Caco-2 (cell line): ENCODE measurements at regions not wholly inside any gene's neighbourhood (a gene's known extent, or its start where the extent isn't known, plus 50 kb on each side); places are given as distances from the start of the nearest gene placed in this dataset.

ENCODE experiments used
- BruUV-seq: library from RNA; stranded (reverse); fragments of 400-500 nt; replicated peaks from 2 replicates; lab custom pipeline; 2021; lab: Mats Ljungman, UMichigan
- CTCF ChIA-PET: fragments of 300-600 bp; sonication (Branson Sonifier 250); formaldehyde crosslinking; loops from one replicate; lab custom pipeline; 2022; ENCODE audit warnings: antibody characterized with exemption; lab: Charles Lee
- POLR2A ChIA-PET: fragments of 300-600 bp; sonication (Branson Sonifier 250); formaldehyde crosslinking; loops from one replicate; lab custom pipeline; 2022; ENCODE audit warnings: antibody characterized with exemption; lab: Charles Lee
- DNase-seq, 2 experiments: peaks; one replicate each; pipeline versions ENCODE4 v3.0.0 to v3.0.0-alpha.2; 2020 to 2022
- H3K27me3 ChIP-seq: replicated peaks from 2 replicates; pipeline ENCODE4 v1.6.0; 2011; ENCODE audit warnings: low read length; ENCODE audit not compliant: control insufficient read depth, insufficient read depth
- H3K36me3 ChIP-seq: 2 replicates; pipeline ENCODE4 v1.5.1; 2011; ENCODE audit warnings: low read length; ENCODE audit not compliant: control insufficient read depth, insufficient read depth
- H3K4me1 ChIP-seq: fragments of 250-450 bp; sonication (Bioruptor Pico); 2 replicates; pipeline ENCODE4 v1.5.1; 2020; ENCODE audit warnings: mild to moderate bottlenecking
- H3K4me3 ChIP-seq: 2 replicates; pipeline ENCODE4 v1.5.1; 2011; ENCODE audit warnings: low read depth, mild to moderate bottlenecking, control low read depth, low read length
- H3K9me3 ChIP-seq: fragments of 250-450 bp; sonication (Bioruptor Pico); 2 replicates; pipeline ENCODE4 v1.5.1; 2020; ENCODE audit warnings: mild to moderate bottlenecking, moderate library complexity
- H3K27ac Mint-ChIP-seq: one replicate; pipeline ENCODE4 v1.8.0; 2022; ENCODE audit warnings: mixed read lengths; ENCODE audit not compliant: unreplicated experiment
- H3K27me3 Mint-ChIP-seq: one replicate; pipeline ENCODE4 v1.8.0; 2022; ENCODE audit warnings: mixed read lengths; ENCODE audit not compliant: insufficient read depth, unreplicated experiment
- H3K36me3 Mint-ChIP-seq: one replicate; pipeline ENCODE4 v1.8.0; 2022; ENCODE audit warnings: mild to moderate bottlenecking, mixed read lengths; ENCODE audit not compliant: insufficient read depth, unreplicated experiment
- H3K4me1 Mint-ChIP-seq: one replicate; pipeline ENCODE4 v1.8.0; 2022; ENCODE audit warnings: low read depth, mixed read lengths; ENCODE audit not compliant: unreplicated experiment
- H3K4me3 Mint-ChIP-seq: one replicate; pipeline ENCODE4 v1.8.0; 2022; ENCODE audit warnings: mild to moderate bottlenecking, moderate library complexity, mixed read lengths; ENCODE audit not compliant: unreplicated experiment
- H3K9me3 Mint-ChIP-seq: one replicate; pipeline ENCODE4 v1.8.0; 2022; ENCODE audit warnings: mixed read lengths; ENCODE audit not compliant: unreplicated experiment
- CTCF ChIP-seq, 2 experiments: fragments of 200-600 bp in 1 of 2; IDR thresholded peaks; 1 replicate in 1 of 2; 2 replicates in 1 of 2; pipeline versions ENCODE4 v1.5.1 to v1.8.0; 2011 to 2022; ENCODE audit warnings: antibody characterized with exemption in 1 of 2, control low read depth in 1 of 2, inconsistent platforms in 1 of 2, low read depth in 1 of 2, low read length in 1 of 2, mild to moderate bottlenecking in 1 of 2, moderate library complexity in 1 of 2; ENCODE audit not compliant: insufficient read depth in 1 of 2, severe bottlenecking in 1 of 2, unreplicated experiment in 1 of 2
- intact Hi-C: fragments of 100-400 bp; cut with micrococcal nuclease; formaldehyde crosslinking; loops from one replicate; pipeline ENCODE4 v1.10.0; 2022; ENCODE audit not compliant: unreplicated experiment

DNA sequence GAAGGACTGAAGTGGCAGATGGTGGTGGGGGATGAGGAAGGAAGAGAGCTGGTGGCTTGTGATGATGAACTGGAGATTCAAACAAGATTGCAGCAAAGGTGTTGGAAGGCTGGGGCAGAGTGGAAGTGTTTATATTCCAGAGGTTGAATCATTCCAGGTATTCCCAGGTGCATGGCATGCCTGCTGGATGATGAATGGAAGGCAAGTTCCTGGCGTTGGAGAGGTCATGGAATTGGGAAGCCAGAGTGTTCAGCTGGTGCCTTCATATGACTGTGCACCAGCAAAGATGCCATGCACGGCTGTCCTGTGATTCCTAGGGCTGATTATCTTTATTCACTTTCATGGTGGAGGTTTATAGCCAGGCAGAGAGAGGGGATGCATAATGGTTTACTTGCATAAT is 135.8 kb upstream of the PUDP start:
- BruUV-seq = no TSS peak
- intact Hi-C loops = no loop called here
- POLR2A ChIA-PET = no interaction called here
- H3K4me3 Mint-ChIP-seq = no peak overlapping the region
- no peaks in the 10 kb centered on the region for H3K4me1 ChIP-seq
- no peaks in the 10 kb centered on the region for H3K9me3 Mint-ChIP-seq
- no peak for DNase-seq
- H3K4me1 Mint-ChIP-seq = no peaks in the 10 kb centered on the region
- no peak for TF ChIP-seq CTCF (IDR thresholded peaks at IDR 0.05; ENCODE audit: insufficient read depth in 1 of 2, low read depth in 1 of 2, low read length in 1 of 2, severe bottlenecking in 1 of 2, unreplicated experiment in 1 of 2)
- CTCF ChIA-PET = no interaction called here
- no peak overlapping the region for H3K27ac Mint-ChIP-seq
- H3K36me3 ChIP-seq = no peaks in the 10 kb centered on the region
- H3K9me3 ChIP-seq = no peaks in the 10 kb centered on the region
- H3K36me3 Mint-ChIP-seq = peaks cover 15% of the 10 kb centered on the region
- no peaks in the 10 kb centered on the region for H3K27me3 ChIP-seq
- H3K27me3 Mint-ChIP-seq = no peaks in the 10 kb centered on the region
- H3K4me3 ChIP-seq = no peak overlapping the region

DNA sequence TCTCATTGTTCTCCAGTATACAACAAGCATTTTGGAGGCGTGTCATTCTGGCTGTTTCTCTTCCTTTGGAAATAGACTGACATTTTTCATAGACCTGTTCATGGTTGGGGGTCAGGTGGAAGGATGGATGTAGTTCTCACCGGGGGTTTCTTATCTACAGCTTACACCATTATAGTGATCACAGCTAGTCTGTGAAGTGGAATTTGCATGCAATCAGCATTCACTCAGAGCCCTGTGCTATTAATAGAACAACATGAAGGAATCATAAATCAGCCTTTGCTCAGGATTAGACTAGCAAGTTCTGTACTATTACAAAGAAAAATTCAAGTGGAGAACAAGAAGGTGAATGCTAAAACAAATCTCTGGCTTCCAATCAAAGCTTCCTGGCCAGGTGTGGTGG is 132.6 kb upstream of the PUDP start:
- no peak for DNase-seq
- H3K4me1 Mint-ChIP-seq = no peaks in the 10 kb centered on the region
- Histone ChIP-seq H3K4me1 (no peaks in the 10 kb centered on the region), H3K4me3 (no peak overlapping the region), H3K36me3 (no peaks in the 10 kb centered on the region), H3K27me3 (no peaks in the 10 kb centered on the region), H3K9me3 (no peaks in the 10 kb centered on the region)
- H3K9me3 Mint-ChIP-seq = no peaks in the 10 kb centered on the region
- ChIA-PET POLR2A (no interaction called here), CTCF (no interaction called here)
- intact Hi-C loops = no loop called here
- no TSS peak for BruUV-seq
- H3K27ac Mint-ChIP-seq = no peak overlapping the region
- peaks cover 34% of the 10 kb centered on the region for H3K36me3 Mint-ChIP-seq
- TF ChIP-seq CTCF (IDR thresholded peaks at IDR 0.05; ENCODE audit: insufficient read depth in 1 of 2, low read depth in 1 of 2, low read length in 1 of 2, severe bottlenecking in 1 of 2, unreplicated experiment in 1 of 2) = no peak
- H3K4me3 Mint-ChIP-seq = no peak overlapping the region
- H3K27me3 Mint-ChIP-seq = no peaks in the 10 kb centered on the region

DNA sequence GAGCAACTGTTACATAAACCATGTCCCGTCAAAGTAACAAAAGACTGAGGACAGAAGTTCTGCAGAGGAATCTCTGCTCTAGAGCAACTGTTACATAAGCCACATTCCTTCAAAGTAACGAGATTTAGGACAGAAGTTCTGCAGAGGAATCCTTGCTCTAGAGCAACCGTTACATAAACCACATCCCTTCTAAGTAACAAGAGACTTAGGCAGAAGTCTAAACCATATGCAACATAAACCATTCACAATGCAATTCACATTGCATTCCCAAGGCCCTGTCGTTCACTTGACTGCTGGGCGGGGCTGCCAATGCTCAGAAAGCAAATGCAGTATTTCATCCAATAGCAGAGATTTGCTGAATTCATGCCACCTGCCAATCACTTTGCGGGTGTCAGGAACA is 124.4 kb upstream of the PUDP start:
- no TSS peak for BruUV-seq
- no peaks in the 10 kb centered on the region for H3K27me3 ChIP-seq
- intact Hi-C loops = no loop called here
- no peak overlapping the region for H3K4me3 Mint-ChIP-seq
- no peak for TF ChIP-seq CTCF (IDR thresholded peaks at IDR 0.05; ENCODE audit: insufficient read depth in 1 of 2, low read depth in 1 of 2, low read length in 1 of 2, severe bottlenecking in 1 of 2, unreplicated experiment in 1 of 2)
- H3K27ac Mint-ChIP-seq = no peak overlapping the region
- no peak overlapping the region for H3K4me3 ChIP-seq
- ChIA-PET CTCF (no interaction called here), POLR2A (no interaction called here)
- H3K36me3 ChIP-seq = no peaks in the 10 kb centered on the region
- H3K4me1 Mint-ChIP-seq = no peaks in the 10 kb centered on the region
- H3K4me1 ChIP-seq = no peaks in the 10 kb centered on the region
- no peak for DNase-seq
- no peaks in the 10 kb centered on the region for H3K9me3 Mint-ChIP-seq
- H3K27me3 Mint-ChIP-seq = no peaks in the 10 kb centered on the region
- H3K36me3 Mint-ChIP-seq = peaks cover 50% of the 10 kb centered on the region
- no peaks in the 10 kb centered on the region for H3K9me3 ChIP-seq
